ENCODE measurements at regions not wholly inside any gene's neighbourhood (a gene's known extent, or its start where the extent isn't known, plus 50 kb on each side); places are given as distances from the start of the nearest gene placed in this dataset.

- H3K27me3 ChIP-seq, result no peaks in the 10 kb centered on the region
- no peak overlapping the region for H3K4me3 ChIP-seq
- H3K27ac ChIP-seq, result no peak overlapping the region
- H3K9me3 ChIP-seq (ENCODE audit: low read depth), result no peaks in the 10 kb centered on the region
- no peak for DNase-seq (ENCODE audit: low read depth in 1 of 2, low spot score in 1 of 2)
- TF ChIP-seq CTCF (IDR thresholded peaks at IDR 0.05; ENCODE audit: low read depth, low read length), result no peak
- H3K4me1 ChIP-seq (ENCODE audit: low read depth), result no peaks in the 10 kb centered on the region
- H3K36me3 ChIP-seq, result no peaks in the 10 kb centered on the region
Measured at GRCh38 chr9:99590840-99591239, 230.8 kb upstream of the NR4A3 start.

GRCh38 chr9:99591770-99592169 lies 229.9 kb upstream of the NR4A3 start:
- H3K27me3 ChIP-seq, result no peaks in the 10 kb centered on the region
- H3K36me3 ChIP-seq, result no peaks in the 10 kb centered on the region
- no peak overlapping the region for H3K27ac ChIP-seq
- no peak for DNase-seq (ENCODE audit: low read depth in 1 of 2, low spot score in 1 of 2)
- no peaks in the 10 kb centered on the region for H3K4me1 ChIP-seq (ENCODE audit: low read depth)
- H3K9me3 ChIP-seq (ENCODE audit: low read depth), result no peaks in the 10 kb centered on the region
- no peak for TF ChIP-seq CTCF (IDR thresholded peaks at IDR 0.05; ENCODE audit: low read depth, low read length)
- H3K4me3 ChIP-seq, result no peak overlapping the region

GRCh38 chr9:99592834-99593574 lies 228.7 kb upstream of the NR4A3 start:
- Histone ChIP-seq H3K36me3 (no peaks in the 10 kb centered on the region), H3K4me3 (no peak overlapping the region), H3K27me3 (no peaks in the 10 kb centered on the region), H3K4me1 (ENCODE audit: low read depth) (no peaks in the 10 kb centered on the region), H3K27ac (no peak overlapping the region), H3K9me3 (ENCODE audit: low read depth) (no peaks in the 10 kb centered on the region)
- no peak for TF ChIP-seq CTCF (IDR thresholded peaks at IDR 0.05; ENCODE audit: low read depth, low read length)
- no peak for DNase-seq (ENCODE audit: low read depth in 1 of 2, low spot score in 1 of 2)

GRCh38 chr9:99593610-99594009 lies 228.1 kb upstream of the NR4A3 start:
- H3K9me3 ChIP-seq (ENCODE audit: low read depth), result no peaks in the 10 kb centered on the region
- no peaks in the 10 kb centered on the region for H3K27me3 ChIP-seq
- no peak overlapping the region for H3K27ac ChIP-seq
- TF ChIP-seq CTCF (IDR thresholded peaks at IDR 0.05; ENCODE audit: low read depth, low read length), result no peak
- no peak for DNase-seq (ENCODE audit: low read depth in 1 of 2, low spot score in 1 of 2)
- no peaks in the 10 kb centered on the region for H3K36me3 ChIP-seq
- no peak overlapping the region for H3K4me3 ChIP-seq
- no peaks in the 10 kb centered on the region for H3K4me1 ChIP-seq (ENCODE audit: low read depth)

GRCh38 chr9:99594056-99594780 lies 227.5 kb upstream of the NR4A3 start:
- no peak overlapping the region for H3K27ac ChIP-seq

More at GRCh38 chr9:99594056-99594780, 227.5 kb upstream of the NR4A3 start:
- Histone ChIP-seq H3K4me3 (no peak overlapping the region), H3K27me3 (no peaks in the 10 kb centered on the region), H3K4me1 (ENCODE audit: low read depth) (no peaks in the 10 kb centered on the region), H3K9me3 (ENCODE audit: low read depth) (no peaks in the 10 kb centered on the region), H3K36me3 (no peaks in the 10 kb centered on the region)
- DNase-seq (ENCODE audit: low read depth in 1 of 2, low spot score in 1 of 2), result no peak
- TF ChIP-seq CTCF (IDR thresholded peaks at IDR 0.05; ENCODE audit: low read depth, low read length), result no peak
